ENCODE measurements at regions not wholly inside any gene's neighbourhood (a gene's known extent, or its start where the extent isn't known, plus 50 kb on each side); places are given as distances from the start of the nearest gene placed in this dataset.

- H3K27ac ChIP-seq: no peak overlapping the region
- no peak overlapping the region for H3K4me3 ChIP-seq
- no peaks in the 10 kb centered on the region for H3K36me3 ChIP-seq
- H3K4me1 ChIP-seq: no peaks in the 10 kb centered on the region
- no peak for DNase-seq (ENCODE audit: low spot score in 2 of 2)
- H3K27me3 ChIP-seq: no peaks in the 10 kb centered on the region
- WGBS, 2 donors: 85 to 90% methylated on average over 1 of the region's 1 CpG
- no peaks in the 10 kb centered on the region for H3K9me3 ChIP-seq
- TF ChIP-seq POLR2A (IDR thresholded peaks at IDR 0.05): no peak
- TF ChIP-seq EP300 (IDR thresholded peaks at IDR 0.05): no peak
- TF ChIP-seq CTCF (IDR thresholded peaks at IDR 0.05): no peak
Observed at GRCh38 chr10:107692072-107692471, 527.6 kb upstream of the SORCS1 start.

GRCh38 chr10:107689323-107689722 is 524.8 kb upstream of the SORCS1 start:
- 79 to 80% methylated on average over 2 of the region's 2 CpGs for WGBS, 2 donors
- DNase-seq (ENCODE audit: low spot score in 2 of 2): no peak
- TF ChIP-seq EP300 (IDR thresholded peaks at IDR 0.05): no peak
- TF ChIP-seq POLR2A (IDR thresholded peaks at IDR 0.05): no peak
- no peak for TF ChIP-seq CTCF (IDR thresholded peaks at IDR 0.05)
- Histone ChIP-seq H3K27me3 (no peaks in the 10 kb centered on the region), H3K36me3 (no peaks in the 10 kb centered on the region), H3K9me3 (no peaks in the 10 kb centered on the region), H3K4me3 (no peak overlapping the region), H3K27ac (no peak overlapping the region), H3K4me1 (no peaks in the 10 kb centered on the region)

- no peaks in the 10 kb centered on the region for H3K27me3 ChIP-seq
- WGBS, 2 donors: 90 to 93% methylated on average over 2 of the region's 2 CpGs
- no peaks in the 10 kb centered on the region for H3K36me3 ChIP-seq
- TF ChIP-seq POLR2A (IDR thresholded peaks at IDR 0.05) (no peak), CTCF (IDR thresholded peaks at IDR 0.05) (no peak), EP300 (IDR thresholded peaks at IDR 0.05) (no peak)
- H3K9me3 ChIP-seq: no peaks in the 10 kb centered on the region
- H3K4me3 ChIP-seq: no peak overlapping the region
- no peaks in the 10 kb centered on the region for H3K4me1 ChIP-seq
- no peak for DNase-seq (ENCODE audit: low spot score in 2 of 2)
- H3K27ac ChIP-seq: no peak overlapping the region
Observed at GRCh38 chr10:107687701-107688100, 523.2 kb upstream of the SORCS1 start.

GRCh38 chr10:107686095-107686494 is 521.6 kb upstream of the SORCS1 start:
- Histone ChIP-seq H3K36me3 (no peaks in the 10 kb centered on the region), H3K4me1 (no peaks in the 10 kb centered on the region), H3K4me3 (no peak overlapping the region), H3K9me3 (no peaks in the 10 kb centered on the region), H3K27ac (no peak overlapping the region), H3K27me3 (no peaks in the 10 kb centered on the region)
- peak; percentile 7 to 17 for DNase-seq (ENCODE audit: low spot score in 2 of 2)
- TF ChIP-seq EP300 (IDR thresholded peaks at IDR 0.05): no peak
- no peak for TF ChIP-seq CTCF (IDR thresholded peaks at IDR 0.05)
- TF ChIP-seq POLR2A (IDR thresholded peaks at IDR 0.05): no peak
- 76 to 83% methylated on average over 3 of the region's 3 CpGs for WGBS, 2 donors

GRCh38 chr10:107671960-107672359 is 507.5 kb upstream of the SORCS1 start:
- Histone ChIP-seq H3K36me3 (no peaks in the 10 kb centered on the region), H3K27me3 (no peaks in the 10 kb centered on the region), H3K4me1 (no peaks in the 10 kb centered on the region), H3K4me3 (no peak overlapping the region), H3K27ac (no peak overlapping the region), H3K9me3 (no peaks in the 10 kb centered on the region)
- no peak for DNase-seq (ENCODE audit: low spot score in 2 of 2)
- TF ChIP-seq POLR2A (IDR thresholded peaks at IDR 0.05): no peak

GRCh38 chr10:107666214-107666613 is 501.7 kb upstream of the SORCS1 start:
- Histone ChIP-seq H3K36me3 (no peaks in the 10 kb centered on the region), H3K9me3 (no peaks in the 10 kb centered on the region), H3K27me3 (no peaks in the 10 kb centered on the region), H3K4me1 (no peaks in the 10 kb centered on the region), H3K4me3 (no peak overlapping the region), H3K27ac (no peak overlapping the region)
- WGBS, 2 donors: 43 to 48% methylated on average over 5 of the region's 5 CpGs
- TF ChIP-seq POLR2A (IDR thresholded peaks at IDR 0.05): no peak
- TF ChIP-seq EP300 (IDR thresholded peaks at IDR 0.05): no peak
- no peak for TF ChIP-seq CTCF (IDR thresholded peaks at IDR 0.05)
- DNase-seq (ENCODE audit: low spot score in 2 of 2): no peak

All from tibial nerve (tissue), 4 donors.